HepG2 (cell line): ENCODE measurements at regions not wholly inside any gene's neighbourhood (a gene's known extent, or its start where the extent isn't known, plus 50 kb on each side); places are given as distances from the start of the nearest gene placed in this dataset.

ENCODE experiments used
- CBX1 ChIP-seq: IDR thresholded peaks from one replicate; pipeline ENCODE4 v1.6.1; 2016; ENCODE audit warnings: antibody characterized with exemption, low read depth
- CTCF ChIP-seq: sonication (generic); formaldehyde crosslinking; IDR thresholded peaks from 2 replicates; pipeline ENCODE4 v1.5.0; 2020; ENCODE audit warnings: mild to moderate bottlenecking, missing genetic modification reagents, moderate library complexity
- MLLT10 ChIP-seq: sonication (generic); formaldehyde crosslinking; IDR thresholded peaks from 2 replicates; pipeline ENCODE4 v1.4.0; 2020; ENCODE audit warnings: missing genetic modification reagents
- POLR2AphosphoS5 ChIP-seq: IDR thresholded peaks from 2 replicates; pipeline ENCODE4 v1.6.1; 2012; ENCODE audit warnings: low read depth, low read length
- RFX5 ChIP-seq: IDR thresholded peaks from 2 replicates; pipeline ENCODE4 v1.6.1; 2011; ENCODE audit warnings: low read depth, low read length, improper control_type of control experiment
- USF2 ChIP-seq, 2 experiments: sonication (generic) in 1 of 2; formaldehyde crosslinking in 1 of 2; IDR thresholded peaks; 2 replicates each; pipeline versions ENCODE4 v1.5.1 to v1.6.1; 2011 to 2020; ENCODE audit warnings: borderline replicate concordance in 1 of 2, low read depth in 1 of 2, low read length in 1 of 2, mild to moderate bottlenecking in 1 of 2, missing genetic modification reagents in 1 of 2, moderate library complexity in 1 of 2

GRCh38 chr20:55159230-55159629 lies 683.8 kb downstream of the DOK5 start:
- TF ChIP-seq CBX1 (no peak), RFX5 (no peak), MLLT10 (CRISPR knock-in tag) (no peak), USF2 (IDR thresholded peaks at IDR 0.05; ENCODE audit: low read depth, low read length) (no peak), USF2 (CRISPR knock-in tag; IDR thresholded peaks at IDR 0.05; ENCODE audit: borderline replicate concordance) (no peak), CTCF (no peak), POLR2AphosphoS5 (no peak)
